Activated CD8-positive, alpha-beta memory T cell treated with anti-CD3 and anti-CD28 coated beads for 36 hours (primary cell): ENCODE measurements at regions not wholly inside any gene's neighbourhood (a gene's known extent, or its start where the extent isn't known, plus 50 kb on each side); places are given as distances from the start of the nearest gene placed in this dataset.

ENCODE experiments used
- CTCF ChIA-PET: fragments of 350-600 bp; sonication (Branson Sonifier 250); formaldehyde crosslinking; loops from one replicate; lab custom pipeline; 2021; ENCODE audit warnings: antibody characterized with exemption; lab: Charles Lee
- POLR2A ChIA-PET: fragments of 350-600 bp; sonication (Branson Sonifier 250); formaldehyde crosslinking; loops from one replicate; lab custom pipeline; 2021; ENCODE audit warnings: antibody characterized with exemption; lab: Charles Lee

DNA sequence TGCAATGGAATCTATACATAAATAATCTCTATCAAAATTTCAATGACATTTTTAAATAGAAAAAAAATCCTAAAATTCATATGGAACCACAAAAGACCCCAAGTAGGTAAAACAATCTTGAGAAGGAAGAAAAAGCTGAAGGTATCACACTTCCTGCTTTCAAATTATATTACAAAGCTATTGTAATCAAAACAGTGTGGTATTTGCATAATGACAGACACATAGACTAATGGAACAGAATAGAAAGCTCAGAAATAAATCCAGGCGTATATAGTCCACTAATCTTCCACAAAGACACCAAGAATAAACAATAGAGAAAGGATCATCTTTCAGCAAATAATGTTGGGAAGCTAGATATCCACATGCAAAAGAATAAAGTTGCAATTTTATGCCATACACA lies 699.8 kb upstream of the ID2 start:
- CTCF ChIA-PET, result no interaction called here
- POLR2A ChIA-PET, result no interaction called here

DNA sequence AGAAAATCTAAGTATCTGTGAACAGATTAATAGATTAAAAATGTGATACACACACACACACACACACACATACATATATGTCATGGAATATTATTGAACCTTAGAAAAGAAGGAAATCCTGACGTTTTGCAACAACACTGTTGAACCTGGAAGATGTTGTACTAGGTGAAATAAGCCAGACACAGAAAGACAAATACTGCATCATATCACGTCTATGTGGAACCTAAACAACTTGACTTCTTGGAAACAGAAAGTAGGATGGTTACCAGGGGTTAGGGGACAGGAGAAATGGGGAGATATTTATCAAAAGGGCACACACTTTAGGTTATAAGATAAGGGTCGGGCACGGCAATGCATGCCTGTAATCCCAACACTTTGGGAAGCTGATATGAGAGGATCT lies 698.4 kb upstream of the ID2 start:
- POLR2A ChIA-PET, result interaction anchor here (0.6 kb wide), 1 partner anchor 1384 kb away, joined by 3 read pairs; no protein-coding TSS in a partner anchor
- CTCF ChIA-PET, result no interaction called here

GRCh38 chr2:7983912-7984311 lies 697.9 kb upstream of the ID2 start:
- POLR2A ChIA-PET, result no interaction called here

DNA sequence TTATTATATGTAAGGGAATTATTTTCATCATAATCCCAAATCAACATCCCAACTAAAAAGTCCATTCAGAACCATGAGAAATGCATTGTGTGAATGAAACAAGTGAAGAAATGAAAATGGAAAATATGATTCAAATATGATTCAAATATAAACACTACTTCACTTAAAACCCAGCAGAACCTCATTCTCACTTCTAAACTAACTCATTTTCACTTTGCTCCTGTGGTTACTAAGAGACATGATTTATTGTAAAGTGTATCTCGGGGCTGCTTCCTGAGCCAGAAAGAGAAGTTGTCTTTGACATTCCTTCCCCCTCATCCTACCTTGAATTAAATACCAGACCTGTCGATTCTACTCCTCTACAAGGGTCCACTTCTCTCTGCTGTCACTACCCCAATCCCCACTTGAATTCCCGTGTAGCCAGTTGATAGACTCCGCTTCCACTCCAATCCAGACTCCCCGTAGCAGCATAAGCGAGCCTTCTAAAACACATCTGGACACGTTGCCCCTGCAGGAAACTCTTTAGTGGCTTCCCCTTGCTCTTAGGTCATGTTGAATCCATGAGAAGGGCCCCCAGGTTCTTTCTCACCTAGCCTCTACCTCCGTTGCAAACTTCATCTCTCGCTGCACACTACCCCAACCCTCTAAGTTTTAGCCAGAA lies 697.0 kb upstream of the ID2 start:
- CTCF ChIA-PET, result interaction anchor here (1.5 kb wide), 1 partner anchor 38 kb away, joined by 3 read pairs; no protein-coding TSS in a partner anchor
- POLR2A ChIA-PET, result no interaction called here

More at GRCh38 chr2:7983912-7984311, 697.9 kb upstream of the ID2 start:
- CTCF ChIA-PET, result no interaction called here

DNA sequence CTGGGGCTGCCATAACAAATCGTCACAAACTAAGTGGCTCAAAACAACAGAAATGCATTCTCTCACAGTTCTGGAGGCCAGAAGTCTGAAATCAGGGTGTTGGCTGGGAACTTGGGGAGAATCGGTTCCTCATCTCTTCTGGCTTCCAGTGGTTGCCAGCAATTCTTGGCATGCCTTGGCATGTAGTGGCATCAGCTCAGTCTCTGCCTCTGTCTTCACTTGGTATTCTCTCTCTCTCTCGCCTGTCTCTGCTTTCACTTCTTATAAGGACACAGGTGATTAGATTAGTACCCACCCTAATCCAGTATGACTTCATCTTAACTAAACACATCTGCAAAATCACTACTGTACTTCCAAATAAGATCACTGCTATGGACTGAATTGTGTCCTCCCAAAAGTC lies 695.4 kb upstream of the ID2 start:
- CTCF ChIA-PET, result no interaction called here
- POLR2A ChIA-PET, result no interaction called here

GRCh38 chr2:7987992-7988391 lies 693.9 kb upstream of the ID2 start:
- ChIA-PET CTCF (no interaction called here), POLR2A (no interaction called here)

DNA sequence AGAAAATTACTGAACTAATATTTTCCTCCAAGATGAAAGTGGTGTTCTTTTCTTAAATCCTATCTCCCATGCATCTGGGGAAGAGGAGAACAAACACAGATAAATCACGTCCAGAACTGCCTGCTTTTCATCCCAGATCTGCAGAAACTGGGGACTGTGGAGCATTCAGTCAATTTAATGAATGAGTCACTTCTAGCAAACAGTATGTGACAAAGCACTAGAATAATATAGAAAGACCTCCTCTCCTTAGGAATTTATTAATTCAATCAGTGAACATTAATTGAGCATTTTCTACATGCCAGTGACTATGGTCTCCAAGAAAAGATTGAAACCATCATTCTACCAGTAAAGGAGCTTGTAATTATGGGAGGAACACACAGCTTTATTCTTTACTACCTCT lies 693.4 kb upstream of the ID2 start:
- ChIA-PET CTCF (no interaction called here), POLR2A (no interaction called here)

DNA sequence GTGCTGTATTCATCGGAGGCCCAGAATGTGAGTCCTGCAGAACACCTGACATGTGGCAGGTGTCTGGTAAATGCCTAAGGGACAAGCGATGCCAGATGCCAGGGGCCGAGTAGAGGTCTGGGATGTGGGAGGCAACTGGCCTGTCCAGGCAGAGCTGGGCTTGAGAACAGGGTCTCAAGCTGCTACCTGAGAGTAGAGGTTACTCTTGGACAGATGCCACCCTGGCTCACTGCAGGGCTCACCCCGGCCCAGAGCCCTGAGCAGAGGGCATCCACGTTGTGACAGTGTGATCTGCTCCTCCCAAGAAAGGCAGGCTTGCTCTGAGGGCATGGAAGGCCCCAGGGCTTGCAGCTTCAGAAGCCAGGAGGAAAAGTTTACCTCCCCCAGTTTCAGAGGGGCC lies 692.0 kb upstream of the ID2 start:
- ChIA-PET CTCF (no interaction called here), POLR2A (no interaction called here)

GRCh38 chr2:7992612-7993602 lies 688.9 kb upstream of the ID2 start:
- POLR2A ChIA-PET, result no interaction called here
- CTCF ChIA-PET, result no interaction called here

DNA sequence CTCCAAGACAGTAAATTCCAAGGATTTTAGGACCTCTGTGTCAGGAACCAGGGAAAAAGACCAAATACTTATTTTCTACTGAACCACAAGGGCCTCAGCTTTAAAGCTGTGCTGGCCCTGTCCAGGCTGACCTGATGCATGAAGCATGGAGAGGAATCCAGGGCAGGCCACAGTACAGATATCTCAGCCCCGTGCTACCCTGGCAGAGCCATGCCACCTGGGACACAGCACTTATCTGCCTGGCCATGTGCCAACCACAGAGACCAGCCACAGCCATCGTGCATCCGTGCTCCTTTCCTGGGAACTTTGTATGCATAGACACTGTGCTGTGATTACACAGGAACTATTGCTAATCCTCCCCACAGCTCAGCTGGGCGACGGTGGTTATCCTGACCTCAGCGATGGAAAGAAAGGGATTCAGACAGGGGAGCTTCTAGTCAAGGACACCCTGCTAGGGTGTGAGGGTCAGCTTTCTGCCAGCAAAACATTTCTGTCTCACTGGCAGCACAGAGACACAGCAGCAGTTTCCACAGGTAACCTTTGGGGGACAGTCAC lies 687.4 kb upstream of the ID2 start:
- ChIA-PET POLR2A (no interaction called here), CTCF (no interaction called here)

- ChIA-PET POLR2A (no interaction called here), CTCF (no interaction called here)
Observed at GRCh38 chr2:7997279-7997678, 684.6 kb upstream of the ID2 start.

GRCh38 chr2:7999683-8000476 lies 682.0 kb upstream of the ID2 start:
- CTCF ChIA-PET, result no interaction called here
- POLR2A ChIA-PET, result no interaction called here

DNA sequence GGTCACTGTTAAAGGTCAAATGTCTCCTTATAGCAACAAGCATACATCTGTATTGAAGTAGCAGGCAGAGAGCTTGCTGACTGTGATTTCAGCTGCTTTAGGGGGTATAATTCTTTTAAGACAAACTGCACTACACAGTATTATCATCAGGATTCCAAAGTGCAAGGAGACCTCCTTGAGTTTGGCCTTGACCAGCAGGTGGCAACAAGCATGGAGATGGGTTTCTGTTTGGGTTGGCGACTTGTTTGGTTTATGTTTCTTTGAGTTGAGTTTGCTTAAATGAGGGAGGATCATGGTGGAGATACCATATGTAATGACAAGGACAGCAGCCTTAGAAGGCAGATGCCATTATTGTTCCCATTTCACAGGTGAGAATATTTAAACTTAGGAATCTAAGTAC lies 681.0 kb upstream of the ID2 start:
- CTCF ChIA-PET, result no interaction called here

GRCh38 chr2:8002765-8003393 lies 679.0 kb upstream of the ID2 start:
- ChIA-PET CTCF (no interaction called here), POLR2A (no interaction called here)

More for the DNA sequence above, 681.0 kb upstream of the ID2 start:
- POLR2A ChIA-PET, result no interaction called here

DNA sequence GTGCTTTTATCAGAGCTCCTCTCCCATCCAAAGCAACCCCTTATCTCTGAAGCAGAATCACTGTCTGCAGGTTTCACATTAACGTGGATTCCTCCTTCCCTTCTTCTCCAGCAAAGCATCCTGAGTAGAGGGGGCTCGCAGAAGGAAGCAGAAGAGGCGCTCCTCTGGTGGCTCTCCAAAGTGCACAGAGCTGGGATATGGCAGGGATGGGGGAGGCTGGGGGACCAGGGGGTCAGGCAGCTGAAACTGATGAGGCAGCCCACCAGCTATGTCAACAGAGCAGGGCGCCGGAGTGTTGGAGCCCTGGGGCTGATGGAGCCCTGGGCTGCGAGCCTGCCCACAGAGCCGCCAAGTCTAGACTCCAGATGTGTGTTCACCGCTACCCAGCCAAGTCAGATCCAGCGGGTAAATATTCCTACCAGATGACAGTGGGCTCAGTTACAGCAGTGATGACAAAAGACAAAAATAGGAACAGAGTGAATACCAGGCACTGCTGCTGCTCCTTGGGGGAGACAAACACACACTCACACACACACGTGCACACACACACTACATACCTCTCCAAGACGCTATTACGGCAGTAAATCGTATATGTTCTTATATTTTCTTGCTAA lies 678.3 kb upstream of the ID2 start:
- CTCF ChIA-PET, result no interaction called here
- POLR2A ChIA-PET, result no interaction called here

DNA sequence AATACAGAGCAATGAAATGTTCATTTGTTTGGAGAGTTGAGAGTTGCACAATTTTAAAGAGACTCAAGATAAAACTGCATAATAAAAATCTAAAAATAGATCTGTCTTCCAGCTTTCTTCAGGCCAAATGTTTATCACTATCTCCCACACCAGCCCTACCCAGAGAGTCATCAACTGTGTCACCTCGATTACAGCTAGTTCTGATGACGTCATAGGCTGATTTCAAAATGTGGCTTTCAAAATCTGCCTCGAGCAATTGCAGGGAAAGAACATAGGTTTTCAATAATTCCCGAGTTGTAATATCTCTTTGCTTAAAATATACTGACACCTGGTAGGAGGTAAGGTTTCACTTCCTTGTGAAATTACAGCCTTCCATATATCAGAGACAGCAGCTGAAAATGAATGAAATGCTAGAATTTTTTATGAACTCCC lies 677.6 kb upstream of the ID2 start:
- CTCF ChIA-PET, result no interaction called here
- POLR2A ChIA-PET, result no interaction called here

DNA sequence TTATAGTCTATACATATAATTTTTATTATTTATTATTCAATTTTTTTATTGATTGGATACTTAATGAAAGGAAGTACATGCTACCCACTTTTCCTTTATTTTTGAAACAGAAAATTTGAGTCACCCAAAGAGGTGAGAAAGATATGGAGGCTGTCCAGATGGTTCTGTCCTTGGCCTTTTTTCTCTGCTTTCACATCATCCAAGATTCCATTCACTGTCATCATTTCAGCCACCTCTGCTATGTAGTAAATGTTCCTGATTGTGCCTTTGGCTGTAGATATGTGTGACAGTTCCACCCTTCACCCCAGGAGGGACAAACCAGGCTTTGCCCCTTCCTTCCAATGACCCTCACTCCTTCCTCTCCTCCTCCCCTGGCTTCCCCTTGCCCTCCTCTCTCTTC lies 675.7 kb upstream of the ID2 start:
- POLR2A ChIA-PET, result no interaction called here
- CTCF ChIA-PET, result no interaction called here

GRCh38 chr2:8006626-8007025 lies 675.2 kb upstream of the ID2 start:
- ChIA-PET CTCF (no interaction called here), POLR2A (no interaction called here)
